Testis (tissue), 2 donors: ENCODE measurements at regions not wholly inside any gene's neighbourhood (a gene's known extent, or its start where the extent isn't known, plus 50 kb on each side); places are given as distances from the start of the nearest gene placed in this dataset.

Source experiments
- DNase-seq: peaks from one replicate; pipeline ENCODE4 v3.0.0-alpha.2; 2019
- H3K27ac ChIP-seq, 2 donors: fragments of 200-600 bp; sonication (generic); one replicate each; pipeline ENCODE4 v1.5.1; 2019
- H3K27me3 ChIP-seq: fragments of 200-600 bp; sonication (generic); one replicate; pipeline ENCODE4 v1.5.1; 2019
- H3K36me3 ChIP-seq: fragments of 200-600 bp; sonication (generic); one replicate; pipeline ENCODE4 v1.5.1; 2017; ENCODE audit warnings: low read depth; ENCODE audit errors: missing control alignments
- H3K4me1 ChIP-seq: fragments of 200-600 bp; sonication (generic); one replicate; pipeline ENCODE4 v1.5.1; 2019
- H3K4me3 ChIP-seq, 2 donors: fragments of 200-600 bp; sonication (generic); one replicate each; pipeline ENCODE4 v1.5.1; 2017 to 2019
- H3K9me3 ChIP-seq: fragments of 200-600 bp; sonication (generic); one replicate; pipeline ENCODE4 v1.5.1; 2017
- POLR2A ChIP-seq: fragments of 450-650 bp; IDR thresholded peaks from one replicate; pipeline ENCODE4 v1.6.1; 2017; ENCODE audit warnings: antibody characterized with exemption, mild to moderate bottlenecking, moderate library complexity
- WGBS, 2 donors: methylation state at CpG; one replicate each; pipeline ENCODE4 v1.1.5; 2018; 5-methylcytosine and 5-hydroxymethylcytosine counted together
- intact Hi-C: fragments of 100-400 bp; cut with DNase I; formaldehyde crosslinking; loops from one replicate; pipeline ENCODE4 v1.15.1; 2023; ENCODE audit warnings: low total_unique reads
- TF ChIP-seq, protein P1 (sequence below), 3 experiments: fragments of 450-650 bp in 2 of 3; fragments of 200-600 bp in 1 of 3; sonication (generic) in 1 of 3; IDR thresholded peaks; one replicate each; pipeline ENCODE4 v1.5.1; 2016 to 2019; ENCODE audit warnings: antibody characterized with exemption in 3 of 3, mild to moderate bottlenecking in 2 of 3, moderate library complexity in 1 of 3

DNA sequence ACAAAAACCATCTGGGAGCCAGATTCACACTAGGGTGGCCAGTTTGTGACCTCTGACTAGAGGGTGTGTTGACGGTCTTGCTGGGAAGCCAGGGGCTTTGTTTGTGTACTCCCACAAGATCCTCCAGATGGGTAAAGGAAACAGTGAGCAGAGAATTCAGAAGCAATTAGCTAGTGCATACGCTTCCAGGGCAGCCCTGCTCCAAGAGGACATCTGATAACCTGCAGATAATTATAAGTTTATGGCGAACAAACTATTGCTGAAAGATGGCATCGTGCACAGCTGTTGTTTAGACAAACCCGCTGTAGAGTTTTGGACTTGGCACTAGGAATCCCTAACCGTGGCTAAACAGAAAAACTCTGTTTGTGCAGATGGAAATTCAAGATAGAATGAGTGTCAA, 326.4 kb downstream of the TGFB2 start:
- no peak overlapping the region for H3K4me3 ChIP-seq
- no peaks in the 10 kb centered on the region for H3K27me3 ChIP-seq
- no peaks in the 10 kb centered on the region for H3K9me3 ChIP-seq
- no peak for DNase-seq
- no peaks in the 10 kb centered on the region for H3K36me3 ChIP-seq
- H3K4me1 ChIP-seq: no peaks in the 10 kb centered on the region
- 46 to 70% methylated on average over 6 of the region's 6 CpGs for WGBS, 2 donors
- no peak overlapping the region for H3K27ac ChIP-seq
- no peak for TF ChIP-seq POLR2A
- TF ChIP-seq, protein P1, sequence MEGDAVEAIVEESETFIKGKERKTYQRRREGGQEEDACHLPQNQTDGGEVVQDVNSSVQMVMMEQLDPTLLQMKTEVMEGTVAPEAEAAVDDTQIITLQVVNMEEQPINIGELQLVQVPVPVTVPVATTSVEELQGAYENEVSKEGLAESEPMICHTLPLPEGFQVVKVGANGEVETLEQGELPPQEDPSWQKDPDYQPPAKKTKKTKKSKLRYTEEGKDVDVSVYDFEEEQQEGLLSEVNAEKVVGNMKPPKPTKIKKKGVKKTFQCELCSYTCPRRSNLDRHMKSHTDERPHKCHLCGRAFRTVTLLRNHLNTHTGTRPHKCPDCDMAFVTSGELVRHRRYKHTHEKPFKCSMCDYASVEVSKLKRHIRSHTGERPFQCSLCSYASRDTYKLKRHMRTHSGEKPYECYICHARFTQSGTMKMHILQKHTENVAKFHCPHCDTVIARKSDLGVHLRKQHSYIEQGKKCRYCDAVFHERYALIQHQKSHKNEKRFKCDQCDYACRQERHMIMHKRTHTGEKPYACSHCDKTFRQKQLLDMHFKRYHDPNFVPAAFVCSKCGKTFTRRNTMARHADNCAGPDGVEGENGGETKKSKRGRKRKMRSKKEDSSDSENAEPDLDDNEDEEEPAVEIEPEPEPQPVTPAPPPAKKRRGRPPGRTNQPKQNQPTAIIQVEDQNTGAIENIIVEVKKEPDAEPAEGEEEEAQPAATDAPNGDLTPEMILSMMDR (IDR thresholded peaks at IDR 0.05): no peak
- intact Hi-C loops: no loop called here

DNA sequence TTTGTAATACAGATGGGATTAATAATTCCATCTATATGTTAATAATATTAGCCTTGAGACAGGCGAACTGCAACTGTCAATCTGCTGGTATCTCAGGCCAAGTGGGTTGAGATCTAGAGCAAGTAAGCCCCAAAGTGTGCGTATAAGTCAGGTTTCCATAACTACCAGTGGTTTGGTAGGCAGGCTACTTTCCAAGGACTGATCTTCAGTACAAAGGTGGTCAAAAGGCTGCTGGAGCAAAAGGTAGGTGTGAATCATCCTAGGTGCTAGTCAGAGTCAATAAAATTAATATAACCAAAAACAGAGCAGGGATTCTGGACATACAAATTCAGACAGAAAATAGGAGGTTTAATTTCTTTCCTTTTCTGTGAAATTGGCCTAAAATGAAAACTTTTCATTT, 328.0 kb downstream of the TGFB2 start:
- no peaks in the 10 kb centered on the region for H3K27me3 ChIP-seq
- WGBS, 2 donors: 91 to 96% methylated on average over 2 of the region's 2 CpGs

DNA sequence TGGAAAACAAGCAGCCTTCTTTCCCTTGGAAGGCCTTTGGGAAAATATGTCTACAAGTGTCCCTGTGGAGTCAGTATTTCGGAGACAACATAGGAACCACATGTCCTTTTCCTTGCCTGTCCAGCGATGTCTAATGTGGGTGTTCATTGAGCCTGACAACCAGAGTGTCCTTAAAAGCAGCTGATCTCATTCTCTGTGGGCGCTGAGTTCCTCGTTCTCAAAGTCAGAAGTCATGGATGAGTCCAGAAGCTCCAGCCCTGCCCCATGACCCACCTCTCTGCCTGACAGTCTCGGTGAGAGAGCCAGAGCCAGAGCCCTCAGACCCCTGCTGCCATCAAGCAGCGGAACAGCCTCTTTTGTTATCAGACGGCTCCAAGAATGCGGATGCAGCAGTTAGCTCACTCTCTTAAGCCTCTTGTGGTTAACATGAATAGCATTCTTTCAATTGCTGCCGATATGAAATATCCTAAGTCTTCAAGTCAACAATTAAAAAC, 329.2 kb downstream of the TGFB2 start:
- Histone ChIP-seq H3K9me3 (no peaks in the 10 kb centered on the region), H3K27ac (peak overlapping the region in 1 of 2 donors; percentile 61), H3K36me3 (no peaks in the 10 kb centered on the region), H3K4me1 (no peaks in the 10 kb centered on the region), H3K4me3 (no peak overlapping the region), H3K27me3 (no peaks in the 10 kb centered on the region)
- WGBS, 2 donors: 33 to 37% methylated on average over 9 of the region's 9 CpGs
- no peak for TF ChIP-seq POLR2A
- TF ChIP-seq, protein P1 (IDR thresholded peaks at IDR 0.05): no peak
- intact Hi-C loops: no loop called here
- peak; percentile 24 for DNase-seq

More for the DNA sequence above, 328.0 kb downstream of the TGFB2 start:
- intact Hi-C loops: no loop called here
- H3K9me3 ChIP-seq: no peaks in the 10 kb centered on the region
- TF ChIP-seq, protein P1 (IDR thresholded peaks at IDR 0.05): no peak
- no peak for TF ChIP-seq POLR2A
- H3K4me3 ChIP-seq: no peak overlapping the region
- no peaks in the 10 kb centered on the region for H3K36me3 ChIP-seq
- no peak for DNase-seq
- no peaks in the 10 kb centered on the region for H3K4me1 ChIP-seq
- no peak overlapping the region for H3K27ac ChIP-seq

DNA sequence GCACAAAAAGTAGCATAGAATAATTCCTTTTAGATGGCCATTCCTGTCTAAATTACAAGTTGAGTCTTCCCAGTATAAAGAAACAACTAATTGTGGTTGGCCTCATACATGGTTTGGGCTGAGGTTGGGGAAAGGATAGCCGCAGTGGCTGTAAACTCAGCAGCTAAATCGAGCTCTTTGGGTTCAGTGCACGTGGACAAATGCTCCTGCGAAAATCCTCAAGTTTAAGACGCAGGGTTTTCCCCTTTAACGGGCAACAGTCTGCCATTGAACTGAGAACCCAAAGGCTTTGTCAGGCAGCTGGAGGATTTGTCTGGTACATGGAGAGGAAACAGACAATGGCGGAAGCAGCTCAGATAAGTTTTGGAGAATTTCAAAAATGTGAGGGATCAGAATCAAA, 331.9 kb downstream of the TGFB2 start:
- Histone ChIP-seq H3K27me3 (no peaks in the 10 kb centered on the region), H3K27ac (no peak overlapping the region), H3K9me3 (no peaks in the 10 kb centered on the region), H3K36me3 (no peaks in the 10 kb centered on the region), H3K4me1 (no peaks in the 10 kb centered on the region), H3K4me3 (no peak overlapping the region)
- 74 to 79% methylated on average over 7 of the region's 7 CpGs for WGBS, 2 donors
- DNase-seq: no peak
- intact Hi-C loops: no loop called here
- TF ChIP-seq, protein P1 (IDR thresholded peaks at IDR 0.05): no peak
- TF ChIP-seq POLR2A: no peak

DNA sequence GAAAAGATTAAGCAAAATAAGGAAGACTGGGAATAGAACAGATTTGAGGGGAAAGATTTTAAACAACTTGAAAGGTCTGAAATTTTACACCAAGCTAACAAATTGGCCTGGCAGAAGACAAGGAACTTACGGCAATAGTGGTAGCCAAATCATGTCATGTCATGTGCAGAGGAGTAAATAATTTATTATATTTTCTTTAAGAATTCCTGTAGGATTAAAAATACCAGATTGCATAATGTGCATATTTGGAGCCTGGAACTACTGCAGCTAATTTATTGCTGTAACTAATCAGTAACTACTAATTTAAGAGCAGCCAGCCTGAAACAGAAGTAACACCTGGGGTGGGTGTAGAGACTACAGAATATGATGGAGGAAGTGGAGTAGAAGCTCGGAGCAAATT, 334.3 kb downstream of the TGFB2 start:
- TF ChIP-seq, protein P1 (IDR thresholded peaks at IDR 0.05): no peak
- TF ChIP-seq POLR2A: no peak
- H3K27me3 ChIP-seq: no peaks in the 10 kb centered on the region
- intact Hi-C loops: no loop called here
- H3K27ac ChIP-seq: no peak overlapping the region
- no peaks in the 10 kb centered on the region for H3K4me1 ChIP-seq
- no peak overlapping the region for H3K4me3 ChIP-seq
- WGBS, 2 donors: 86 to 94% methylated on average over 2 of the region's 2 CpGs
- no peaks in the 10 kb centered on the region for H3K9me3 ChIP-seq
- DNase-seq: no peak
- no peaks in the 10 kb centered on the region for H3K36me3 ChIP-seq
